Dermis blood vessel endothelial cell (primary cell): ENCODE measurements at regions not wholly inside any gene's neighbourhood (a gene's known extent, or its start where the extent isn't known, plus 50 kb on each side); places are given as distances from the start of the nearest gene placed in this dataset.
A peak's percentile ranks its signal among the peaks of the same experiment; 100 is the strongest.

ENCODE experiments used
- DNase-seq: peaks from one replicate; pipeline ENCODE4 v3.0.0; 2010

GRCh38 chr12:127334912-127335644 lies 931.9 kb upstream of the TMEM132C start:
- DNase-seq: no peak

- no peak for DNase-seq
Observed at GRCh38 chr12:127336416-127336815, 930.6 kb upstream of the TMEM132C start.

GRCh38 chr12:127339065-127339464 lies 927.9 kb upstream of the TMEM132C start:
- no peak for DNase-seq

- no peak for DNase-seq
Observed at GRCh38 chr12:127340381-127340780, 926.6 kb upstream of the TMEM132C start.

- DNase-seq: no peak
Observed at GRCh38 chr12:127342861-127343260, 924.1 kb upstream of the TMEM132C start.

GRCh38 chr12:127343940-127344339 lies 923.0 kb upstream of the TMEM132C start:
- no peak for DNase-seq

- DNase-seq: no peak
Observed at GRCh38 chr12:127351481-127352010, 915.4 kb upstream of the TMEM132C start.

- DNase-seq: no peak
Observed at GRCh38 chr12:127355061-127355841, 911.7 kb upstream of the TMEM132C start.

- no peak for DNase-seq
Observed at GRCh38 chr12:127358888-127359287, 908.1 kb upstream of the TMEM132C start.

- no peak for DNase-seq
Observed at GRCh38 chr12:127360580-127360979, 906.4 kb upstream of the TMEM132C start.

- DNase-seq: no peak
Observed at GRCh38 chr12:127362121-127362520, 904.8 kb upstream of the TMEM132C start.

- DNase-seq: no peak
Observed at GRCh38 chr12:127363392-127363791, 903.6 kb upstream of the TMEM132C start.

GRCh38 chr12:127373559-127373958 lies 893.4 kb upstream of the TMEM132C start:
- no peak for DNase-seq

GRCh38 chr12:127374447-127374846 lies 892.5 kb upstream of the TMEM132C start:
- DNase-seq: no peak

GRCh38 chr12:127381043-127381668 lies 885.8 kb upstream of the TMEM132C start:
- DNase-seq: peak; percentile 3

- DNase-seq: no peak
Observed at GRCh38 chr12:127381681-127382080, 885.3 kb upstream of the TMEM132C start.

- DNase-seq: no peak
Observed at GRCh38 chr12:127383281-127383680, 883.7 kb upstream of the TMEM132C start.

- no peak for DNase-seq
Observed at GRCh38 chr12:127386723-127387122, 880.2 kb upstream of the TMEM132C start.

- DNase-seq: no peak
Observed at GRCh38 chr12:127388985-127389384, 878.0 kb upstream of the TMEM132C start.

GRCh38 chr12:127389923-127390322 lies 877.0 kb upstream of the TMEM132C start:
- no peak for DNase-seq

GRCh38 chr12:127393465-127393864 lies 873.5 kb upstream of the TMEM132C start:
- DNase-seq: no peak

GRCh38 chr12:127393896-127394295 lies 873.1 kb upstream of the TMEM132C start:
- DNase-seq: no peak

- DNase-seq: no peak
Observed at GRCh38 chr12:127396734-127397133, 870.2 kb upstream of the TMEM132C start.
